Tibial nerve (tissue), 4 donors: ENCODE measurements at regions not wholly inside any gene's neighbourhood (a gene's known extent, or its start where the extent isn't known, plus 50 kb on each side); places are given as distances from the start of the nearest gene placed in this dataset.

ENCODE experiments used
- EP300 ChIP-seq, 2 donors: sonication (generic); formaldehyde crosslinking; IDR thresholded peaks; one replicate each; pipeline ENCODE4 v1.6.1; 2017; ENCODE audit warnings: antibody characterized with exemption in 2 of 2, mild to moderate bottlenecking in 1 of 2
- TF ChIP-seq, protein P1 (sequence below), 5 experiments: fragments of 200-600 bp in 3 of 5; fragments of 450-650 bp in 2 of 5; sonication (generic) in 3 of 5; IDR thresholded peaks; one replicate each; pipeline ENCODE4 v1.5.1; 2016 to 2019; ENCODE audit warnings: antibody characterized with exemption in 5 of 5, mild to moderate bottlenecking in 3 of 5, moderate library complexity in 2 of 5

DNA sequence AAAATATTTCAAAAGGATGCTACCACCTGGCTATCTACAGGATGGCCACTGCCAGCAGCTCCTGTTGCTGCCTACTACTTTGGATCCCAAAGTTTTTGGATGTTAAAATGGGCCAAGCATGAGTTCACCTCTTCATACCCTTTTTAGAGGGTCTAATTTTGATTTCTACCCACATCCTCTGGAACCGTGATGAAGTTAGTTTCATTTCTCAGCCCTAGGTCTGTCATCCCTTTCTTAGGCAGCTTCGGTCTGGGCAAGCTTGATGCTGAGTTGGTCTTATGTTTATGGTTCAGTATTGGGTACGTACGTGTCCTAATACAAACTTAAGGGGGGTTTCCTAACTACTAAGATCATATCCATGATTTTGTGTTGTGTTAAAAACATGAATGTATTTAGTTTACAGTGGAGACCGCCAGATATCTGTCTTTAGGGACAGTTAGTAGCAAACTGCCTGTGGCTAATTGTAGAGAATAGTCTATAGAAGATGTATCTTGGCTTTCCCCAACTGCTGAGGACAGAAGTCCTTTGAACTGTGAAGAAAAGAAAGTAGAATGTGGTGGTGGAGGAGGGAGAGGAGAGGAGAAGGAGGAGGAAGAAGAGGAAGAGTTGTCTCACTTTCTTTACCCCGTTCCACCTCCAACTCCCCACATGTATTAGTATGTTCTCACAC, 184.9 kb downstream of the UBE2E3 start:
- TF ChIP-seq, protein P1, sequence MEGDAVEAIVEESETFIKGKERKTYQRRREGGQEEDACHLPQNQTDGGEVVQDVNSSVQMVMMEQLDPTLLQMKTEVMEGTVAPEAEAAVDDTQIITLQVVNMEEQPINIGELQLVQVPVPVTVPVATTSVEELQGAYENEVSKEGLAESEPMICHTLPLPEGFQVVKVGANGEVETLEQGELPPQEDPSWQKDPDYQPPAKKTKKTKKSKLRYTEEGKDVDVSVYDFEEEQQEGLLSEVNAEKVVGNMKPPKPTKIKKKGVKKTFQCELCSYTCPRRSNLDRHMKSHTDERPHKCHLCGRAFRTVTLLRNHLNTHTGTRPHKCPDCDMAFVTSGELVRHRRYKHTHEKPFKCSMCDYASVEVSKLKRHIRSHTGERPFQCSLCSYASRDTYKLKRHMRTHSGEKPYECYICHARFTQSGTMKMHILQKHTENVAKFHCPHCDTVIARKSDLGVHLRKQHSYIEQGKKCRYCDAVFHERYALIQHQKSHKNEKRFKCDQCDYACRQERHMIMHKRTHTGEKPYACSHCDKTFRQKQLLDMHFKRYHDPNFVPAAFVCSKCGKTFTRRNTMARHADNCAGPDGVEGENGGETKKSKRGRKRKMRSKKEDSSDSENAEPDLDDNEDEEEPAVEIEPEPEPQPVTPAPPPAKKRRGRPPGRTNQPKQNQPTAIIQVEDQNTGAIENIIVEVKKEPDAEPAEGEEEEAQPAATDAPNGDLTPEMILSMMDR (IDR thresholded peaks at IDR 0.05): no peak
- TF ChIP-seq EP300 (IDR thresholded peaks at IDR 0.05): no peak
